Stimulated activated CD8-positive, alpha-beta memory T cell treated with anti-CD3 and anti-CD28 coated beads, Interleukin-12 subunit alpha, Interleukin-12 subunit beta, amount 100 ng/mL, for 4 hours (primary cell): ENCODE measurements at regions not wholly inside any gene's neighbourhood (a gene's known extent, or its start where the extent isn't known, plus 50 kb on each side); places are given as distances from the start of the nearest gene placed in this dataset.
A peak's percentile ranks its signal among the peaks of the same experiment; 100 is the strongest.
"Not testable (repeated sequence)": the region's sequence is repeated elsewhere in the genome, so short reads cannot be mapped to it uniquely, and the experiment has no call there.

Experiments used
- DNase-seq: peaks from one replicate; pipeline ENCODE4 v3.0.0-alpha.2; 2020; ENCODE audit warnings: low read depth

- DNase-seq = no peak
These were observed 145.6 kb upstream of the RBPJ start for GRCh38 chr4:26175006-26175786.

- DNase-seq = no peak
These were observed 144.8 kb upstream of the RBPJ start for GRCh38 chr4:26175905-26176470.

- no peak for DNase-seq
These were observed 144.1 kb upstream of the RBPJ start for GRCh38 chr4:26176598-26177149.

GRCh38 chr4:26178854-26179253 is 142.0 kb upstream of the RBPJ start:
- no peak for DNase-seq

- DNase-seq = no peak
These were observed 141.5 kb upstream of the RBPJ start for GRCh38 chr4:26179316-26179760.

- no peak for DNase-seq
These were observed 139.2 kb upstream of the RBPJ start for GRCh38 chr4:26181616-26182015.

- DNase-seq = no peak
These were observed 137.8 kb upstream of the RBPJ start for GRCh38 chr4:26183017-26183416.

GRCh38 chr4:26185436-26185835 is 135.4 kb upstream of the RBPJ start:
- DNase-seq = no peak

GRCh38 chr4:26191353-26191752 is 129.5 kb upstream of the RBPJ start:
- DNase-seq = no peak

GRCh38 chr4:26192899-26193869 is 127.6 kb upstream of the RBPJ start:
- DNase-seq = no peak

GRCh38 chr4:26194764-26195163 is 126.0 kb upstream of the RBPJ start:
- no peak for DNase-seq

- no peak for DNase-seq
These were observed 124.2 kb upstream of the RBPJ start for GRCh38 chr4:26196567-26196966.

- peak; percentile 53 for DNase-seq
These were observed 123.6 kb upstream of the RBPJ start for GRCh38 chr4:26197018-26197779.

GRCh38 chr4:26198931-26199330 is 121.9 kb upstream of the RBPJ start:
- not testable (repeated sequence) for DNase-seq

GRCh38 chr4:26199596-26199995 is 121.2 kb upstream of the RBPJ start:
- DNase-seq = no peak

GRCh38 chr4:26201120-26201519 is 119.7 kb upstream of the RBPJ start:
- no peak for DNase-seq

GRCh38 chr4:26204249-26204825 is 116.5 kb upstream of the RBPJ start:
- DNase-seq = no peak

- no peak for DNase-seq
These were observed 115.9 kb upstream of the RBPJ start for GRCh38 chr4:26204911-26205370.

GRCh38 chr4:26206339-26206738 is 114.5 kb upstream of the RBPJ start:
- DNase-seq = no peak

GRCh38 chr4:26206999-26207398 is 113.8 kb upstream of the RBPJ start:
- no peak for DNase-seq

GRCh38 chr4:26207631-26208030 is 113.2 kb upstream of the RBPJ start:
- no peak for DNase-seq
